Stomach (tissue), 4 donors: ENCODE measurements at regions not wholly inside any gene's neighbourhood (a gene's known extent, or its start where the extent isn't known, plus 50 kb on each side); places are given as distances from the start of the nearest gene placed in this dataset.

Experiments used
- CTCF ChIP-seq, 7 experiments: fragments of 450-650 bp in 4 of 7; fragments of 200-600 bp in 3 of 7; sonication (generic) in 3 of 7; IDR thresholded peaks; one replicate each; pipeline ENCODE4 v1.5.1; 2016 to 2019; ENCODE audit warnings: antibody characterized with exemption in 7 of 7, control low read depth in 2 of 7, mild to moderate bottlenecking in 1 of 7
- EP300 ChIP-seq: sonication (generic); formaldehyde crosslinking; IDR thresholded peaks from one replicate; pipeline ENCODE4 v1.6.1; 2017; ENCODE audit warnings: antibody characterized with exemption
- POLR2AphosphoS5 ChIP-seq, 3 donors: sonication (generic); formaldehyde crosslinking; IDR thresholded peaks; one replicate each; pipeline ENCODE4 v1.6.1; 2016; ENCODE audit warnings: antibody characterized with exemption in 3 of 3

GRCh38 chr14:53330441-53330840, 177.3 kb upstream of the DDHD1 start:
- TF ChIP-seq POLR2AphosphoS5 (IDR thresholded peaks at IDR 0.05): no peak
- no peak for TF ChIP-seq CTCF (IDR thresholded peaks at IDR 0.05)
- TF ChIP-seq EP300: no peak
